B cell (primary cell): ENCODE measurements at regions not wholly inside any gene's neighbourhood (a gene's known extent, or its start where the extent isn't known, plus 50 kb on each side); places are given as distances from the start of the nearest gene placed in this dataset.

ENCODE experiments used
- CTCF ChIP-seq: fragments of 200-600 bp; IDR thresholded peaks from one replicate; pipeline ENCODE4 v1.8.0; 2022; ENCODE audit warnings: antibody characterized with exemption, mild to moderate bottlenecking
- EZH2 ChIP-seq: IDR thresholded peaks from 2 replicates; pipeline ENCODE4 v1.6.1; 2012; ENCODE audit warnings: borderline replicate concordance, low read depth, mild to moderate bottlenecking, moderate library complexity, low read length; ENCODE audit not compliant: insufficient read depth, poor library complexity, severe bottlenecking

DNA sequence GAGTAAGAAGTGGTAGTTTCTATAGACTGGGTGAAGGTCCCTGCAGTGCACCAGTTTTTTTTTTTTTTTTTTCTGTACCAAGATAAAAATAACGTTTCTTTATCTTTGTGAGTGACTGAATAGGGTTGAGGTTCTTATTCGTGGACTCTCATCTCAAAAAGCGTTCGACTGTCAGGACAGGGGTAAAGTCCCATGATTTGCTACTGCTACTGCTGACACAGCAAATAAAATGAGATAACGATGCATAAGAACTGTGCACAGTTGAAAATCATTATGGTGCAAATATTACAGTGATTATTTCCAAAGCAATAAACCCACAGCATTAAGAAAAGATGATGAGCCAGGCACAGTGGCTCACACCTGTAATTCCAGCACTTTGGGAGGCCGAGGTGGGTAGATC is 482.0 kb upstream of the CHST9 start:
- TF ChIP-seq CTCF (no peak), EZH2 (no peak)
